ENCODE measurements at regions not wholly inside any gene's neighbourhood (a gene's known extent, or its start where the extent isn't known, plus 50 kb on each side); places are given as distances from the start of the nearest gene placed in this dataset.

- no peak for TF ChIP-seq CTCF (IDR thresholded peaks at IDR 0.05)
- TF ChIP-seq POLR2A (IDR thresholded peaks at IDR 0.05): no peak
Measured at GRCh38 chr10:61600399-61600798, 62.3 kb upstream of the CABCOCO1 start.

Measured in heart left ventricle (tissue), 13 donors.